SK-N-SH (cell line): ENCODE measurements at regions not wholly inside any gene's neighbourhood (a gene's known extent, or its start where the extent isn't known, plus 50 kb on each side); places are given as distances from the start of the nearest gene placed in this dataset.

Experiments
- CTCF ChIA-PET: fragments of 300-600, 350-600 bp; formaldehyde crosslinking; extraction: SDS; loops from one replicate; lab custom pipeline; 2021; lab: Yijun Ruan, JAX
- POLR2A ChIA-PET: fragments of 350-600 bp; sonication (Branson Sonifier 250); formaldehyde crosslinking; extraction: SDS; loops from one replicate; lab custom pipeline; 2020; ENCODE audit warnings: antibody characterized with exemption, inconsistent platforms; lab: Yijun Ruan, JAX
- DNase-seq: peaks from one replicate; pipeline ENCODE4 v3.0.0; 2012
- H2AFZ ChIP-seq: fragments of 200-600 bp; sonication (generic); 2 replicates; pipeline ENCODE4 v1.8.1; 2016; ENCODE audit warnings: antibody characterized with exemption, mild to moderate bottlenecking, low read depth
- H3F3A ChIP-seq: fragments of 200-600 bp; sonication (generic); replicated peaks from 2 replicates; pipeline ENCODE3; 2016; ENCODE audit warnings: antibody characterized with exemption, mild to moderate bottlenecking; ENCODE audit not compliant: insufficient read depth
- H3K27ac ChIP-seq, 2 experiments: fragments of 200-500 bp in 1 of 2; fragments of 200-600 bp in 1 of 2; sonication (Bioruptor generic) in 1 of 2; sonication (generic), shearing (Covaris generic) in 1 of 2; 2 replicates each; pipeline versions ENCODE4 v1.5.1 to v1.6.1; 2014 to 2016; ENCODE audit warnings: low read depth in 2 of 2, inconsistent platforms in 1 of 2, low read length in 1 of 2, mild to moderate bottlenecking in 1 of 2, mixed read lengths in 1 of 2
- H3K27me3 ChIP-seq: fragments of 200-600 bp; sonication (generic), shearing (Covaris generic); 2 replicates; pipeline ENCODE4 v1.6.1; 2016; ENCODE audit warnings: mixed run types; ENCODE audit not compliant: insufficient read depth
- H3K36me3 ChIP-seq, 2 experiments: fragments of 200-500 bp in 1 of 2; fragments of 200-600 bp in 1 of 2; sonication (Bioruptor generic) in 1 of 2; sonication (generic) in 1 of 2; replicated peaks in 1 of 2; 2 replicates each; pipeline versions ENCODE3 to v1.5.1; 2014 to 2016; ENCODE audit warnings: low read length in 1 of 2, mild to moderate bottlenecking in 1 of 2; ENCODE audit not compliant: insufficient read depth in 2 of 2, control insufficient read depth in 1 of 2
- H3K4me1 ChIP-seq, 2 experiments: fragments of 200-500 bp in 1 of 2; fragments of 200-600 bp in 1 of 2; sonication (Bioruptor generic) in 1 of 2; sonication (generic), shearing (Covaris generic) in 1 of 2; 2 replicates each; pipeline versions ENCODE4 v1.5.1 to v1.6.1; 2014 to 2016; ENCODE audit warnings: low read depth in 1 of 2, low read length in 1 of 2, mixed run types in 1 of 2; ENCODE audit not compliant: insufficient read depth in 2 of 2, control insufficient read depth in 1 of 2
- H3K4me2 ChIP-seq: fragments of 200-600 bp; sonication (generic), shearing (Covaris generic); 2 replicates; pipeline ENCODE4 v1.6.1; 2017; ENCODE audit warnings: mixed run types
- H3K4me3 ChIP-seq, 2 experiments: fragments of 200-500 bp in 1 of 2; fragments of 200-600 bp in 1 of 2; sonication (Bioruptor generic) in 1 of 2; sonication (generic), shearing (Covaris generic) in 1 of 2; 2 replicates each; pipeline versions ENCODE4 v1.5.1 to v1.8.1; 2014 to 2016; ENCODE audit warnings: low read depth in 2 of 2, inconsistent platforms in 1 of 2, low read length in 1 of 2, mild to moderate bottlenecking in 1 of 2, mixed read lengths in 1 of 2, moderate library complexity in 1 of 2
- H3K79me2 ChIP-seq: fragments of 200-600 bp; sonication (generic); 2 replicates; pipeline ENCODE4 v1.8.1; 2017; ENCODE audit warnings: mild to moderate bottlenecking; ENCODE audit not compliant: insufficient read depth
- H3K9ac ChIP-seq: fragments of 200-600 bp; sonication (generic); 2 replicates; pipeline ENCODE4 v1.6.1; 2017; ENCODE audit warnings: mixed run types
- H3K9me2 ChIP-seq: fragments of 200-600 bp; sonication (generic); 2 replicates; pipeline ENCODE4 v1.6.1; 2017; ENCODE audit warnings: mixed run types
- H3K9me3 ChIP-seq: fragments of 200-600 bp; sonication (generic); 2 replicates; pipeline ENCODE4 v1.6.1; 2017; ENCODE audit warnings: mixed run types, mild to moderate bottlenecking, moderate library complexity
- H4K20me1 ChIP-seq: fragments of 200-600 bp; sonication (generic); 2 replicates; pipeline ENCODE4 v1.6.1; 2017; ENCODE audit warnings: mild to moderate bottlenecking, mixed run types; ENCODE audit not compliant: insufficient read depth
- CHD2 ChIP-seq: fragments of 150-350 bp; IDR thresholded peaks from 2 replicates; pipeline ENCODE4 v1.6.1; 2018; ENCODE audit warnings: low read length; ENCODE audit not compliant: partially characterized antibody
- CTCF ChIP-seq: fragments of 200-600 bp; sonication (generic); IDR thresholded peaks from 2 replicates; pipeline ENCODE4 v1.6.1; 2017; ENCODE audit warnings: antibody characterized with exemption, mild to moderate bottlenecking, moderate library complexity
- EP300 ChIP-seq, 2 experiments: IDR thresholded peaks; 2 replicates each; pipeline versions ENCODE4 v1.4.0 to v1.6.1; 2012; ENCODE audit warnings: borderline replicate concordance in 1 of 2, low read depth in 1 of 2, low read length in 1 of 2
- FOSL2 ChIP-seq: IDR thresholded peaks from 2 replicates; pipeline ENCODE4 v1.4.0; 2012; ENCODE audit warnings: low read depth, mild to moderate bottlenecking, moderate library complexity, borderline replicate concordance
- FOXJ3 ChIP-seq: sonication (generic); formaldehyde crosslinking; IDR thresholded peaks from 2 replicates; pipeline ENCODE4 v1.5.1; 2020; ENCODE audit warnings: mild to moderate bottlenecking, missing genetic modification reagents
- FOXM1 ChIP-seq: IDR thresholded peaks from 2 replicates; pipeline ENCODE4 v1.4.0; 2012; ENCODE audit warnings: low read depth, mild to moderate bottlenecking
- GATA2 ChIP-seq: sonication (generic); formaldehyde crosslinking; IDR thresholded peaks from 2 replicates; pipeline ENCODE4 v1.5.0; 2020; ENCODE audit warnings: mild to moderate bottlenecking, missing genetic modification reagents
- IRF3 ChIP-seq: fragments of 150-350 bp; IDR thresholded peaks from 2 replicates; pipeline ENCODE4 v1.6.1; 2016; ENCODE audit warnings: mild to moderate bottlenecking, low read depth, low read length
- JUND ChIP-seq: IDR thresholded peaks from 2 replicates; pipeline ENCODE4 v1.4.0; 2012
- MAX ChIP-seq: IDR thresholded peaks from 2 replicates; pipeline ENCODE4 v1.4.0; 2012; ENCODE audit warnings: low read depth
- MXI1 ChIP-seq: IDR thresholded peaks from 2 replicates; pipeline ENCODE4 v1.6.1; 2012; ENCODE audit warnings: mild to moderate bottlenecking, low read depth, low read length, improper control_type of control experiment
- NFIC ChIP-seq: IDR thresholded peaks from 2 replicates; pipeline ENCODE4 v1.4.0; 2012; ENCODE audit warnings: borderline replicate concordance
- RAD21 ChIP-seq: IDR thresholded peaks from 2 replicates; pipeline ENCODE4 v1.6.1; 2012; ENCODE audit warnings: mild to moderate bottlenecking, low read length
- RCOR1 ChIP-seq: fragments of 150-350 bp; IDR thresholded peaks from 2 replicates; pipeline ENCODE4 v1.6.1; 2017; ENCODE audit warnings: antibody characterized with exemption, low read length
- REST ChIP-seq: IDR thresholded peaks from 2 replicates; pipeline ENCODE4 v1.6.1; 2012; ENCODE audit warnings: mild to moderate bottlenecking, low read depth, low read length, moderate library complexity
- RFX5 ChIP-seq: IDR thresholded peaks from 2 replicates; pipeline ENCODE4 v1.6.1; 2012; ENCODE audit warnings: mild to moderate bottlenecking, improper control_type of control experiment, low read length
- RXRA ChIP-seq: IDR thresholded peaks from 2 replicates; pipeline ENCODE4 v1.4.0; 2012; ENCODE audit warnings: low read depth, mild to moderate bottlenecking, borderline replicate concordance
- TCF12 ChIP-seq: IDR thresholded peaks from 2 replicates; pipeline ENCODE4 v1.4.0; 2012
- TEAD4 ChIP-seq: IDR thresholded peaks from 2 replicates; pipeline ENCODE4 v1.4.0; 2012; ENCODE audit warnings: mild to moderate bottlenecking, borderline replicate concordance; ENCODE audit not compliant: insufficient read depth
- USF1 ChIP-seq: IDR thresholded peaks from 2 replicates; pipeline ENCODE4 v1.4.0; 2012; ENCODE audit warnings: low read depth, borderline replicate concordance
- YY1 ChIP-seq: IDR thresholded peaks from 2 replicates; pipeline ENCODE4 v1.4.0; 2012; ENCODE audit warnings: low read depth, mild to moderate bottlenecking
- ZBTB33 ChIP-seq: IDR thresholded peaks from 2 replicates; pipeline ENCODE4 v1.4.0; 2012; ENCODE audit warnings: low read depth, borderline replicate concordance
- WGBS: methylation state at CpG from one replicate; pipeline ENCODE4 v1.1.6; 2017; ENCODE audit warnings: low lambda C conversion rate; 5-methylcytosine and 5-hydroxymethylcytosine counted together

- no peaks in the 10 kb centered on the region for H3K36me3 ChIP-seq
- H3K27ac ChIP-seq: peak overlapping the region; percentile 62 to 87; a peak in 3 of 4 replicates
- CTCF ChIA-PET: interaction anchor here (0.6 kb wide), 1 partner anchor 41 kb away, joined by 3 read pairs; no protein-coding TSS in a partner anchor
- H2AFZ ChIP-seq: peak overlapping the region; percentile 84
- H3K9me3 ChIP-seq: peaks cover 12% of the 10 kb centered on the region; the same call in 1 of the 2 replicates
- no peaks in the 10 kb centered on the region for H3K79me2 ChIP-seq
- H3K4me1 ChIP-seq: peaks cover 0 to 22% of the 10 kb centered on the region in 2 experiments; a peak in 3 of 4 replicates
- POLR2A ChIA-PET: no interaction called here
- 0 out of 2 replicates have a peak overlapping the region, but pooled peaks have one; percentile 32 for H3K4me2 ChIP-seq
- H3F3A ChIP-seq: peaks cover 33% of the 10 kb centered on the region
- H3K9ac ChIP-seq: peak overlapping the region; percentile 44
- WGBS: 23% methylated on average over 2 of the region's 2 CpGs
- DNase-seq: no peak
- H4K20me1 ChIP-seq: no peaks in the 10 kb centered on the region
- no peak overlapping the region for H3K4me3 ChIP-seq
- H3K9me2 ChIP-seq: no peaks in the 10 kb centered on the region
- no peaks in the 10 kb centered on the region for H3K27me3 ChIP-seq
- TF ChIP-seq RCOR1: no peak
- no peak for TF ChIP-seq JUND
- no peak for TF ChIP-seq CTCF
- 0 out of 2 replicates have a peak, but pooled peaks have one; percentile 9 for TF ChIP-seq TEAD4
- TF ChIP-seq EP300 (IDR thresholded peaks at IDR 0.05; ENCODE audit: borderline replicate concordance in 1 of 2, low read depth in 1 of 2, low read length in 1 of 2): peak in 1 of 2 experiments; percentile 71; a peak in 1 of 4 replicates
- no peak for TF ChIP-seq MXI1
- peak; percentile 76 for TF ChIP-seq NFIC
- no peak for TF ChIP-seq CHD2
- TF ChIP-seq RAD21: no peak
- TF ChIP-seq REST: no peak
- no peak for TF ChIP-seq FOXJ3 (CRISPR knock-in tag)
- no peak for TF ChIP-seq USF1
- TF ChIP-seq RXRA: peak; percentile 12; the same call in 1 of the 2 replicates
- TF ChIP-seq FOSL2: no peak
- no peak for TF ChIP-seq ZBTB33
- TF ChIP-seq RFX5: no peak
- no peak for TF ChIP-seq MAX
- no peak for TF ChIP-seq IRF3
- no peak for TF ChIP-seq GATA2 (CRISPR knock-in tag)
- TF ChIP-seq YY1: 0 out of 2 replicates have a peak, but pooled peaks have one; percentile 24
- no peak for TF ChIP-seq FOXM1
- TF ChIP-seq TCF12: peak; percentile 54
Observed at GRCh38 chr2:189327879-189328847, 113.1 kb upstream of the WDR75 start.
